ENCODE measurements at regions not wholly inside any gene's neighbourhood (a gene's known extent, or its start where the extent isn't known, plus 50 kb on each side); places are given as distances from the start of the nearest gene placed in this dataset.

- no peak for TF ChIP-seq EZH2 (IDR thresholded peaks at IDR 0.05; ENCODE audit: borderline replicate concordance)
- TF ChIP-seq CTCF (IDR thresholded peaks at IDR 0.05; ENCODE audit: poor library complexity): no peak
- no peak for TF ChIP-seq EZH2phosphoT487 (IDR thresholded peaks at IDR 0.05; ENCODE audit: low read depth, severe bottlenecking, unreplicated experiment)
Measured at GRCh38 chr13:63517371-63517770, 2101.7 kb upstream of the PCDH20 start.

All from hepatocyte (in vitro differentiated cells).